ENCODE measurements at regions not wholly inside any gene's neighbourhood (a gene's known extent, or its start where the extent isn't known, plus 50 kb on each side); places are given as distances from the start of the nearest gene placed in this dataset.
"Not testable (repeated sequence)": the region's sequence is repeated elsewhere in the genome, so short reads cannot be mapped to it uniquely, and the experiment has no call there.

DNA sequence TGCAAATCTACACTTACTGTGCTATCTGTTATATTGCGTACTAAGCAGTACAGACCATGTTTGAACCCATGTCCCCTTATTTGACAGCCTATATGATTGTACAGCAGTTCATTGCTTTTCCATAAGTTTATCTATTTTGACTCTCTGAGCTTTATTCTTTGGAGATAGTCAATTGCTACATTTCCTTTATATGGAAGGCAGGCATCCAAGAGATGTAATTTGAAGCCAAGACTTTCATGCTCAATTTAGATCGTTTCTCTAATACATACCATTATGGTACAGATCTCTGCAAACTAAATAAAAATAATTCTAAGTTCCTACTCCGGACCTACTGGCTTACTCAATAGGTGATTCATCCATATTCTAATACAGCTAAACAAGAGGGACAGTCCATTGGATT lies 424.8 kb downstream of the TMEM38B start:
- DNase-seq: no peak

DNA sequence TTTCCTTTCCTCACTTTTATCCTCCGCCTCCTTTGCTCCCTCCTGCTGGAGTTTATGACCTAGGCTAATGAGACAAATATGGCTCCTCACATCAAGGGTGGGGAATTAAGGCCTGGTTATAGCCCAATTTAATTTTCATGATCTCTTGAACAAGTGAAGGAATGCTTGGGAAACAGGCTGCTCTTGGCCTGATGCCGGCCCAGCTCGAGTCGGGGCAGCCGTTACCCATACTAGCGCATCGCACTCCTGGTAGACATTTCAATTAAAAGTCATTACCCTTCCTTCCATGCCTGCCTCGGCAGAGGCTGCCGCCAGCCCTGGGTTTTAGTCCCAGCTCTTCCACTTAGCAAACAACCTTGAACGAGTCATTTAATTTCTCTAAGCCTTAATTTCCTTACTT lies 425.7 kb downstream of the TMEM38B start:
- DNase-seq: no peak

DNA sequence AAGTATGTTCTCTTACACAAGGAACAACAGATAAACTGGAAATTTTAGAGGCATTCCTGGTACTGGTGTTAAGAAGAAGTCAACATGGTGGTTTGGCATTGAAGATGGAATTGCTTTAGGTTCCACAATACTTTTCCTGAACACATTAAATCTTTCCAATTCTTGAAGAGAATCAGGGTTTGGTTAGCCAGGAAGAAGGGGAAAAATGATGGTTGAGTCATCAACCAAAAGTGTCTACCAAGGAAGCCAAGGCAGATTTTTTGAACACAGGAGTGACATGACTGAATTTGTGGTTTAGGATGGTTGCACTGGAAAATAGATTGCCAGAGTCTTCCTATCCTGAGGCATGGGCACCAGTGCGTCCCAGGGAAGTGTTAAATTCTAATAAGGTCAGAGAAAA lies 433.4 kb downstream of the TMEM38B start:
- DNase-seq: no peak

DNA sequence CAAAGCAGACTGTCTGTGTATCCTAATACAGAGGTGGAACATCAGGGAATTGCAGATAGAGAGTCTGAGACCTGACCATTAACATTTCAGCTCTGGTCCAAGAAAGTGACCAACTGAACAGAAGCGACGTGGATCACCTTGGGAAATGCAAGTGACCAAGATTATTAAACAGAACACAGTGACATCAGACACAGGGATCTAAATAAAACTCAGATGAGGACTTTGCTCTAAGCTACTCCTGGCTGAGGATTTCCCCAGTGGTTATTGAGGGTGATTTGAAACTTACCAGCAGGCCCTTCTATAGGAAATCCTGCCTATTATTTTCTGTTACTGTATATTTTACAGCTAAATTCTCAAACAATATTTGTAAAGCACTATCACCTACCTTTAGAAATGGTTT lies 436.0 kb downstream of the TMEM38B start:
- no peak for DNase-seq

DNA sequence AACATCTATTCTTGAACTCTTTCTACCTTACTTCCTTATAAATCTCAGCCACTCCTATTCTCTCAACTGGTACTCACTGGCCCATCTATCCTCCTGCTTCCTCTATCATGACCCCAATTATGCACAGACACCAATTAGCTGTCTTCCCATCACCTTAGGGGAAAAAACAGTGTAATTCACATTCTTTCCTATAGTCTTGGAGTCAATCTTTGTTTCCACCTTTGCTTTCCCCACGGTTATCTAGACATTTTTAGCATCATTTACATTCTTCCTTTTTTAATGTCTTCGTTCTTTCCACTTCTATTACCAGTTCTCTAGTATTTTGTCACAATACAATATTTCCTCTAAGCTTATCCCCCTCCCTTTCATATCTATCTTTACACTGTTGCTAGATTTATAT lies 449.4 kb downstream of the TMEM38B start:
- DNase-seq: no peak

DNA sequence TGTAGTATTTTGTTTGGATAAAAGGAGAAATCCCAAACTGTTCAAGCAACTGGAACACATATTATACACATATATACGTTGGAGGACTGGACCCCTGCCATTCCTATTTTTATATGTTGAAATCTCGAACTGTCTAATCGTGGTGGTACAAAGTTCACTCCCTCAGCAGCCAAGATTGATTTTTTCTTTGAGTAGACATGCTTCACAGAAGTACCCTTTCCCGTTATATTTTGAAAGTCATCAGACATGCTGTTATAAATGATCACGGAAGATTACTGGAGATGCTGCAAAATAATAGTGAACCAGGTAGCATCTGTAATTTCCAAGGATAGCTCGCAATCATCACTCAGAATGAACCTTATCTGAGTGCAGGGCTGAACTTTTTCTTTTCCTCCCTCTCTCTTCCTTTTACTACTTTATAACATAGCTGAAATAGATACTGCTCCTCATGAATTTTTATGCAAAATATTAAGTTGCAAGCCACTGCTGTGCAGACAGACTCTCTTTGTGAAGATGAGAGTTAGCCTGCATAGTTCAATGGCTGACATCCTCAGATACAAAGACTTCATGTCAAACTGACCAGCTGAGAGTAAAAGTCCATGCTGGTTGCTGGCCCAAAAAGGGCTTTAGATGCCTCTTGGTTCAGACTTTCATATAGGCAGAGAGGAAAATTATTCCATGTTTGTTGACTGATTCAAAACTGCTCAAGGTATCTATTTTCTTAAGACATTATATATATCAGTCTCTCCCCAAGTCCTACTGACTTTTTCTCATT lies 451.9 kb downstream of the TMEM38B start:
- DNase-seq: no peak

DNA sequence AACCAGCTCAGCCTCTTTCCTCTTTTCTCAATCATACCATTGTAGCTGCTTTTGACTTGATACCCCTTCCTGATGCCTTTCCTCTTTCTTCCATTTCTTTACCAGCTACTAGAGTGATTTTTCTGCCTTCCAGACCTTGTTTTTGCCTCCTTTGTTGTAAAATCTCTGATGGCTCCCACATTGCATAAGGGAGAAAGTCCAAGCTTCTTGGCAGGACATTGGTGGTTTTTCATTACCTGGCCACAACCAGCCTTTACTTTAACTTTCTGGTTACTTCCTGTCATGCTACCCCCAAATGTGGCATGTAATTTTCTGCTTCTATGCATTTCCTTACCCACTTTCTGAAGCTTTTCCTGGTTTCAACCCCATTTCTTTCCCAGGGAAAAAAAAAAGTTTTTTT lies 452.5 kb downstream of the TMEM38B start:
- DNase-seq: no peak

DNA sequence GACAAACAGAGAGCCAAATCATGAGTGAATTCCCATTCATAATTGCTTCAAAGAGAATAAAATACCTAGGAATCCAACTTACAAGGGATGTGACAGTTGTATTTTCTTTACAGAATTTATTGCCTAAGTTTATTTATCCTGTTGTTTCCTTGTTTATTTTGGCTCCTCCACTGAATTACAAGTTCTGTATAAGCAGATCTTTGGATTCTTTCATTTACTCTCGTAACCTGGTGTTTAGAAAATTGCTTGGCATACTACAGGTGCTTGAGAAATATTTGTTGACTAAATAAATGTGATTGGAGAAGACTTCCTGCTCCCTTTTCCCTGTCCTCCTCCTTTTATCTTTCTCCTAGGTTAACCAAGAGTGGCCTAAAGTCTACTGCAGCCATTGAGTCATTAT lies 455.6 kb downstream of the TMEM38B start:
- no peak for DNase-seq

DNA sequence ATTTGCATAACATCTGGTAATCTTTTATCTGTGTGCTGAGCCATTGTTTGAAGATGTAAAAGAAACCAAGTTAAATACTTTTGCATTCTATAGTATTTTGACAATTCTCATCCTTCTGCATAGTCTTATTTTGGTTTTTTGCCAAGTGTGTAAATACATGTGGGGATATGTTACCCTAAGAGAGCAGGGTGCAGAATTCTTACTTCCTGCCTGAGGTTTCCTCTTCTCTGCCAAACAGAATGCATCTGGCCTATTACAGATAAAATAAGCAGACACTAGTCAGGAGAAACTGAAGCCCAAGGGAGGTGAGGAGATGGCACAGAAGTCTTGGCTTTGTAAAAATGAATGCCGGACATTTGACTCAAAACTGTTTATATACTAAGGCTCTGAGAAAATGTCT lies 462.1 kb downstream of the TMEM38B start:
- DNase-seq: no peak

DNA sequence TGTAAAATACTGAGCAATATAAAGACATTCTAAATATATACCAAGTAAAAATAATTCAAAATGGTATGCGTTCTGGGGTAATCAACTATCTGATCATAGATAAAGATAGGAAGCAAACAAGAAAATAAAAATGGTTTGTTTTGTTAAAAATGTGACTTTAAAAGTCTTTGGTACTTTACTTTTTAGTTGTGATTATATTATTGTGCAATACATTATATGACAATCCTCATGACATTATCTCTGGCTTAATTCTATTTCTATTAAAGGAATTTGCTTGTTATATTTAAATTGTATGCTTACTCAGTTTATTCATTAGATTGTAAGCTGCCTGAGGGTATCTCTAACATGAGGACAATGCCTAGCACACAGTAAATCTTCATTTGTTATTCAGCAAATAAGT lies 477.9 kb downstream of the TMEM38B start:
- no peak for DNase-seq

DNA sequence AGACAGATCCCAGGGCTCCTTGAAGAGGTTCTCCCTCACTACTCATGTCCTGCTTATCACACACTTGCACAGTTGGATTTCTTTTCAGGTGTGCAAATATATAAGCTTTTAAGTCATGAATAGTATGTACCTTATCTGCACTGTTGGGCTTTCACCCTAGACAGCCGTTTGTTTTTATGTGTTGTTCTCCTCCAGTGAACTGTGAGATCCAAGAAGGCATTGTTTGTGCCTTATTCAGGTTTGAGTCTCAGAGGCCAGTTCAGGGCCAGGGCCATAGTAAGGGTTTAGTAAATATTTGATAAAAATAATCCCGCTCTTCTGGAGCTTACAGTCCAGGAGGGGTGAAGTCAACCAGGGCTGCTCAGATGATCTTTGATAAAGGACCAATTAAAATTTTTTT lies 480.0 kb downstream of the TMEM38B start:
- DNase-seq: no peak

DNA sequence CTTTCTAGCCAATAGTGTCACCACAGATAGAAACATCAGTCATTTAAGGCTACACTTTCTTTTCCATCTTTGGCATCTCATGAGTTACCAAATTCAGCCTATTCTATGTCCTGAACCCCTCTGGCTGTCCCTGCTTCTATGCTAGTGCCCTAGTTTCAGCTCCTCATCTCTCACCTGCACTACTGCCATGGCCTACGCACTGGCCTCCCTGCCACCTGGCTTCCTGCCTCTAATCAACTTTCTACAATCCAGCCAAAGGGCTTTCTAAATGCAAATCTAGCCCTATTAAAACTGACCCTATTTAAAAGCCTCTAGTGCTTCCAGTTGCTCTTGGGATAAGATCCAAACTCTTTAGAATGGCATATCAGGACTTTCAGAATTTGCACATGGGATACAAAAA lies 482.9 kb downstream of the TMEM38B start:
- DNase-seq: no peak

DNA sequence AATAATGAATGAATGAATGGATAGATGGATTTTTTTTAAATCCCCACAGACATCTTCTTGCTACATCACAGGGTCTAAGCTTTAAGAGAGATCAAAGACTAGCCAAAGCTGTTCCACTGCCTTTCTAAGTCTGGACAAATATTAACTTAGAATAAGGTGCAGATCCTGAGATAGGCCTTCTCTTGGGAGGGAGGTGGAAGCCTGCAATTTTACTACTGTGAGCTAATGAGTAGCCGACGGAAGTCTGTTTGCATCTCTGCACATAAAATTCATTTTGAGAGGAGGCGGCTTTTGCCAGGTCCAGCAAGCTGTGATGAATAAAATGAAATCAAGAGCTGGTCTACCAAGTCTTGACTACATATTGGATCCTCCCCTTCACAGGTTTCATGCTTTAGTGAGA lies 484.9 kb downstream of the TMEM38B start:
- no peak for DNase-seq

DNA sequence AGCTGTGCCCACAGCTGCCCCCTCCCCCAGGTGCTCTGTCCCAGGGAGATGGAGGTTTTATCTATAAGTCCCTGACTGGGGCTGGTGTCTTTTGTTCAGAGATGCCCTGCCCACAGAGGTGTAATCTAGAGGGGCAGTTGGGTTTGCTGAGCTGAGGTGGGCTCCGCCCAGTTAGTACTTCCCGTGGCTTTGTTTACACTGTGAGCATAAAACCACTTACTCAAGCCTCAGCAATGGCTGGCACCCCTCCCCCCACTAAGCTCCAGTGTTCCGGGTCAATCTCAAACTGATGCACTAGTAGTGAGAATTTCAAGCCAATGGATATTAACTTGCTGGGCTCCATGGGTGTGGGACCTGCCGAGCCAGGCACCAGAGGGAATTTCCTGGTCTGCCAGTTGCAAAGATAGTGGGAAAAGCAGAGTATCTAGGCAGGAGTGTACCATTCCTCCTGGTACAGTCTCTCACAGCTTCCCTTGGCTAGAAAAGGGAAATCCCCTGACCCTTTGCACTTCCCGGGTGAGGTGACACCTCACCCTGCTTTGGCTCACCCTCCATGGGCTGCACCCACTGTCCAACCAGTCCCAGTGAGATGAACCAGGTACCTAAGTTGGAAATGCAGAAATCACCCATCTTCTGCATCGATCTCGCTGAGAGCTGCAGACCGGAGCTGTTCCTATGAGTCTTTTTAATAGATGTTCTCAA lies 509.6 kb downstream of the TMEM38B start:
- not testable (repeated sequence) for DNase-seq

DNA sequence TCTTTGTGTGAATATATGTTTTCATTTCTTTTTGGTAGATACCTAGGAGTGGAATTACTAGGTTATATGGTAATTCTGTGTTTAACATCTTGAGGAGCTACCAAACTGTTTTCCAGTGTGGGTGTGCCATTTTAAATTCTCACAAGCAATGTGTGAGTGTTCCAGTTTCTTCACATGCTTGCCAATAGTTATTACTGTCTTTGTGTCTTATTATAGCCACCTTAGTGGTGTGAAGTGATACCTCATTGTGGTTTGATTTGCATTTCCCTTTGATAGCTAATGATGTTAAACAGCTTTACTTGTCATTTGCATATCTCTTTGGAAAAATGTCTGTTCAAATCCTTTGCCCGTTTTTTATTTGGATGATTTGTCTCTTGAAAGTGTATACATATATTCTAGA lies 513.0 kb downstream of the TMEM38B start:
- DNase-seq: no peak

DNA sequence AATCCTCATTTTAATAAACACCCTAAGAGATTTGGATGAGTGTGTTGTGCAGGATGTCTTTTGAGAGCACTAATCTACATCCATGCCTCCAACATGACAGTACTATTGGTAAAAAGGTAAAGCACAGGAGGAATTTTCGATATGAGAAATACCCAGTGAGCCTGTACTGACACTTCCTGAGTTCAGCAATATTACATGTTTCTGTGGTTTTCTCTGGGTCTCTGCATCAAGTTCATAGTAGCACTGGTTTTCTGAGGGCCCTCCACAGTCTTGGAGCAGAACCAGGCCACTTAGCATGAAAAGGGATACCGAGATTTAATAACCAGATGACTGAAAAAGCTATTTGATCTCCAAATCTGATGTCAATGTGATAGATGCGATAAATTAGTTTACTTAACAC lies 524.1 kb downstream of the TMEM38B start:
- DNase-seq: no peak

DNA sequence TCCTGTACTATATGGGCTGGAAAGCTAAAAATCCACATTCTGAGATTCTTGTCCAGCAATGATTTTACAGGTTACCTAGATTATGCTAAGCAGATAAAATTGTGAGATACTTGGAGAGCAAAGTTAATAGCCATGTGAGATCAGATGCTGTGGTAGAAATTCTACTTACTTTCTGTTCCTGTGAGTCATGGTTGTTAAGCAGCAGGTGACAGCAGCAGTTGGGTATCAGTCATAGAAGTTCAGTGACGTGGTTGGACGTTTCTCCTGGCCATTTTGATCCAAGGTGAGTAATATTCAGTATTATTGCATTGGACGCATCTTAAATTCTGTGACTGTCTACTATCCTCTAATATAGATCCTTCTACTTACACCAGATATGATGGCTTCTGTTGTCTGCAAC lies 524.5 kb downstream of the TMEM38B start:
- no peak for DNase-seq

DNA sequence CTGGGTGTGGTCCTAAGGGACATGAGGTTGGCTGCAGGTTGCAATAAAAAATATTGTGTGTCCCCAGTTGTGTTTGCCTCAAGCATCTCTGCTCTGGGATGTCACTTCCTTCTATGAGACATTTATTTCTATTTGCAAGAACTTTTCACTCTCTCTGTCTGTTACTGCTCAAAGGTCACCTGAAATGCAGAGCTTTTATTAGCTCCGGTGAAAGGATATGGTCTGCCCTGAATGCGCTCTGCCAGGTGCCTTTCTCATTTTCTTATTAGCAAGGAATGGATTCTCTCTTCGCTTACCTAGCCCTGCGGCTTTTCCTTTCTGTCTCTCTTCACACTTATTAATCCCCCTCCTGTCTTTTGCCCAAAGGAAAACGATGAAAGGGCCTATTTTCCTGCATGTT lies 526.1 kb downstream of the TMEM38B start:
- DNase-seq: no peak

DNA sequence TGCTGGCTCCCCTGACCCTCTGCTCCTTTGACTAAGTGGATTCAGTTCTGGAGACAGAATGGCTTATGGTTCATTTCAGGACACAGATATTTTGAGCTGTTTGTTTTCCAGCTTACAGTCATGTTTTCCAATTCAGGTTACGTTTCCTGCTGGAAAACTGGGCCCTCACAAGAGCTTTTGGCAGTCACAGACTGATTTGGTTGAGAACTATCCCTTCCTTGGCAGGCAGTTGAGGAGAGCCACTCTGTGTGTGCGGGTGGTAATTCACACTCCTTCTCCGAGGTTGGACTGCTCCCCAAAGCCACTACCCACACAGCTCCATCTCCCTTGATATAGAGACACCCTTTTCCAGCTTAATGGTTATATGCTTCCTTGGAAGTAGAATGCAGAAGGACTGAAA lies 534.5 kb downstream of the TMEM38B start:
- peak; percentile 23 for DNase-seq

DNA sequence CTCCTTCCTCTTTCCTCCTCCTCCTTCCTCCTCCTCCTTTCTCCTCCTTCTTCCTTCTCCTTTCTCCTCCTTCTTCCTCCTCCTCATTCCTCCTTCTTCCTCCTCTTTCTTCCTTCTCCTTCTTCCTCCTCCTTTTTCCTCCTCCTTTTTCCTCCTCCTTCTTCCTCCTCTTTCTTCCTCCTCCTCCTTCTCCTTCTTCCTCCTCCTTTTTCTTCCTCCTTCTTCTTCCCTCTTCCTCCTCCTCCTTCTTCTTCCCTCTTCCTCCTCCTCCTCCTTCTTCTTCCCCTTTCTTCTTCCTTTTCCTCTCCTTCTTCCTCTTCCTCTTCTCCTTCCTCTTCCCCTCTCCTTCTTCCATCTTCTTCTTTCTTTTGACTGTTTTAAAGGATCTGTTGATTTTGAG lies 538.8 kb downstream of the TMEM38B start:
- DNase-seq: no peak

DNA sequence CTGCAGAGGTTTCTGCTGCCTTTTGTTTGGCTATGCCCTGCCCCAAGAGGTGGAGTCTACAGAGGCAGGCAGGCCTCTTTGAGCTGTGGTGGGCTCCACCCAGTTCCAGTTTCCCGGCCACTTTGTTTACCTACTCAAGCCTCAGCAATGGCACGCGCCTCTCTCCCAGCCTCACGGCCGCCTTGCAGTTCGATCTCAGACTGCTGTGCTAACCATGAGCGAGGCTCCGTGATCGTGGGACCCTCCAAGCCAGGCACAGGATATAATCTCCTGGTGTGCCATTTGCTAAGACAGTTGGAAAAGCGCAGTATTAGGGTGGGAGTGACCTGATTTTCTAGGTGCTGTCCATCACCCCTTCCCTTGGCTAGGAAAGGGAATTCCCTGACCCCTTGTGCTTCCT lies 566.6 kb downstream of the TMEM38B start:
- not testable (repeated sequence) for DNase-seq

DNA sequence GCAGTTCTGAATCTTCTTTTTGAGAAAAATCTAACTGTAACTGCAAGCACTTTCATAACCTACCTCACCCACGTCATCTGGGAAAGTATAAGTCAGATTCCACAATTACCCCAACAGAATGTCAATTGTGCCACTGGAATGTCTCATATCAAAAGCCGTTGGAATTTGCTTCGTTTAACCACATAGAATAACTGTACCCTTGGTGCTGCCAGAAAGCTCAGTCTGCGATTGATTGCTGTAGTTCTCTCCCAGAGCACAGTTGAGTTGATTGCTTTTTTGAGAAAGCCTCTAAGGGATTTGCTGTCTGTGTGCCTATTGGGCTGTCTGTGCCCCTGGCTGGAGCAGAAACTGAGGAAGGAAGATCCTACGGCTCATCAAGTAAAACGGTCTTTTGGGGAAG lies 583.6 kb downstream of the TMEM38B start:
- no peak for DNase-seq

DNA sequence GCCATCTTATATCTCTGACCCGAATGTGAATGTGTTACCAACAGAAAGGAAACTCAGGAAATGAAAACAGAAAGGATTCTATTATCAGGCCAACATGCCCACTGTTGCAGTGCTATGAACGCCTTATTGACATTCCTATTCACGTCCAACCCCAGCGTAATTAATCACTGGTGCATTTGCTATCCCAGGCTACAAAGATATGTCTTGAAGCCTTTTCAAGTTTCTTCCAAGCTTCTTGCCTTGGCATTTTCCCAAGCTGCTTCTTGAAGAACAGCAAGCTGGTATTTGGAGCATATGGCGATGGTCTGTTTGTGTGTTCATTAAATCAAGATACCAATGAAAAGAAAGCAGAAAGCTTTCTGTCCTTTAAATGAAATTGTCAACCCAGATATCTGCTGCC lies 579.2 kb upstream of the ZNF462 start:
- no peak for DNase-seq

DNA sequence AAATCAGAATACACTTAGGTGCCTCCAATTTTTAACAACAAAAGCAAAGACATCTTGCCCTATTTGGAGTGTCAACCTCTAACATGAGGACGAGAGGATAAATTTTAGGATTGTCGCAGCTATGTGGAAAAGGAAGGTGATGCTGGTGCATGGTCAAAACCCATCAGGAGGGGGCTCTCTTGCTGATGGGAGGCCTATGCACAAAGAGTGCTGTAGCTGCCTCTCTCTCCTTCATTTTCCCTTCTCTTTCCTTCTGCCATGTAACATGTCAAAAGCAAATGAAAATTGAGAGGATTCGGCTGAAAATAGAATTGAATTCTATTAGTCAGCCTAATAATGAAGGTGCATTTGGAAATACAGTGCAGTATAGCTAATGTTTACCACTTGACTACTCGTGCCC lies 578.7 kb upstream of the ZNF462 start:
- no peak for DNase-seq

DNA sequence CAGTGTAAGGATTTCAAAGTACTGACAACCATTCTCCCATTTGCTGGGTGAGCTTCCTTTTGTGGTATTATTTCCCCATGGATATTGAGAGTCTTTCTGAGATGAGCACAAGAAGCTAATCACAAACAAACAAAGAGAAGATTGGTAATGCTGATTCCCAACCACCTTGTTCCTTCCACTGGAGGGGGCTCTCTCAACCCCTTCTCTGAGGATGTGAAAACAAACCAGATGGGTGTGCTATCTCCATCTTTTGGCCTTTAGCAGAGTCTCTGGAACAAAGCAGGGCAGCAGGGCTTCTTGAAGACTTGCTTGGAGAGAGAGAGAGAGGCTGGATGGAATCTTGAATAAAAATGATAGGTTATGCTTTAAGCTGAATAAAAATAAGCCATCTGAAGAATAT lies 576.7 kb upstream of the ZNF462 start:
- peak; percentile 45 for DNase-seq
